ENCODE measurements at regions not wholly inside any gene's neighbourhood (a gene's known extent, or its start where the extent isn't known, plus 50 kb on each side); places are given as distances from the start of the nearest gene placed in this dataset.

- DNase-seq (ENCODE audit: low spot score): no peak
Measured at GRCh38 chr6:65814071-65814470, 107.0 kb upstream of the EYS start.

- no peak for DNase-seq (ENCODE audit: low spot score)
Measured at GRCh38 chr6:65803186-65803585, 96.2 kb upstream of the EYS start.

- DNase-seq (ENCODE audit: low spot score): no peak
Measured at GRCh38 chr6:65799389-65799788, 92.4 kb upstream of the EYS start.

- no peak for DNase-seq (ENCODE audit: low spot score)
Measured at GRCh38 chr6:65798280-65799014, 91.4 kb upstream of the EYS start.

- DNase-seq (ENCODE audit: low spot score): no peak
Measured at GRCh38 chr6:65790666-65791065, 83.6 kb upstream of the EYS start.

GRCh38 chr6:65787787-65788186 is 80.8 kb upstream of the EYS start:
- DNase-seq (ENCODE audit: low spot score): no peak

- no peak for DNase-seq (ENCODE audit: low spot score)
Measured at GRCh38 chr6:65786815-65787214, 79.8 kb upstream of the EYS start.

GRCh38 chr6:65780691-65781090 is 73.7 kb upstream of the EYS start:
- DNase-seq (ENCODE audit: low spot score): no peak

GRCh38 chr6:65776332-65776731 is 69.3 kb upstream of the EYS start:
- no peak for DNase-seq (ENCODE audit: low spot score)

- no peak for DNase-seq (ENCODE audit: low spot score)
Measured at GRCh38 chr6:65771946-65772345, 64.9 kb upstream of the EYS start.

GRCh38 chr6:65761890-65762289 is 54.9 kb upstream of the EYS start:
- no peak for DNase-seq (ENCODE audit: low spot score)

GRCh38 chr6:65760285-65760684 is 53.3 kb upstream of the EYS start:
- DNase-seq (ENCODE audit: low spot score): no peak

Data from hepatic stellate cell (primary cell).